ENCODE measurements at regions not wholly inside any gene's neighbourhood (a gene's known extent, or its start where the extent isn't known, plus 50 kb on each side); places are given as distances from the start of the nearest gene placed in this dataset.
"Not testable (repeated sequence)": the region's sequence is repeated elsewhere in the genome, so short reads cannot be mapped to it uniquely, and the experiment has no call there.

DNA sequence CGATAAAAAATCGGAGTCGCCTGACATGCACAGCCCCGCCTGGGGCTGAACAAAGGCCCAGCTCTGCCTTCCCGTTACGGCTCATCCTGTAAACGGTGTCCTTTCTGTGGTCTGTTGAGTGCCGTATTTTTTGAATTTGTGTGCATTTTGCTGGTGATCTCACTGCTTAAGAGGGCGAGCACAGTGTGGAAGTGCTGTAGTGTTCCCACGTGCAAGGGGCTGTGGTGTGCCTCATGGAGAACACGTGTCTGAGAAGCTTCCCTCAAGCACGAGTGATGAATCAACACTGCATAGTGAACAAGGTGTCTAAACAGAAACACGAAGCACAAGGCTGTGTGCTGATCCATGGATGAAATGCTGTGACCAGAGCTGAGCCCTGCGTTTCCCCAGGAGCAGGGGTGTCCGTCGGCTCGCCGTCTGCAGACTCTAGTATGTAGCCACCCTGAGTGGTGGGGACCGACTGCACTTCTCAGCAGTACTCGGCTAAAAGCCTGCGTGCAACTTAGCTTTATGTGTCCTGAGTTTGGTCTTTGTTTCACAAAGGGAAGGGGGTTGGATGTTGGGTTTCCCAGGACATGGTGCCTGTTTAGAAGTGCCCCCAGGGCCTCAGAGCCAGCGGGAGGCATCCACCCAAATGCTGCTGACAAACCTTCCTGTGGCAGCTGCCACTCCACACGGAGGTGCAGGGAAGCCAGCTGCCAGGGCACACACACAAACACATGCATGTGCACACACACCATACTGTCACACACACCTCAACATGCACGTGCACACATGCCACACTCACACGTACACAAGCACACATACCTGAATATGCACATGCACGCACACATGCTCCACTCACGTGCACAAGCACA lies 77.2 kb upstream of the IRX4 start:
- in situ Hi-C loops (cut with MboI; ENCODE audit: low sequenced_read_pairs): no loop called here

DNA sequence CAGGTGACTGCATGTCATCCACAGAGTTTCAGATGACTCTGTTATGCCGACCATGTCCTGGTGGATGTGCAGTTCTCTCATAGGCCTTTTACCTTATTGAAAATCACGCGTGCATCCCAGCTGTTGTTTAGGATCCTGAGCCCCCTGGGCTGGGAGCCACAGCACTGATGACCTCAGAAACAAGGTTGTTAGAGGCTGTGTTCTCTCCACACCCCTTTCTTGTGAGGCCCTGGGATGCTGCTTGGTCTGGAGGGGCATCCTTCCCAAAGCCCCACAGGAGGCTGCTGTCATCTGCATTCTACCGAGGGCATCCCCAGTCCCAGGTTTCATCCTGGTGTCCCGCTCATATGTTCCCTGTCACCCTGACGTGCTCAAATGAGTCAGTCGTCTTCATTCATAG lies 76.5 kb upstream of the IRX4 start:
- in situ Hi-C loops (cut with MboI; ENCODE audit: low sequenced_read_pairs): no loop called here

DNA sequence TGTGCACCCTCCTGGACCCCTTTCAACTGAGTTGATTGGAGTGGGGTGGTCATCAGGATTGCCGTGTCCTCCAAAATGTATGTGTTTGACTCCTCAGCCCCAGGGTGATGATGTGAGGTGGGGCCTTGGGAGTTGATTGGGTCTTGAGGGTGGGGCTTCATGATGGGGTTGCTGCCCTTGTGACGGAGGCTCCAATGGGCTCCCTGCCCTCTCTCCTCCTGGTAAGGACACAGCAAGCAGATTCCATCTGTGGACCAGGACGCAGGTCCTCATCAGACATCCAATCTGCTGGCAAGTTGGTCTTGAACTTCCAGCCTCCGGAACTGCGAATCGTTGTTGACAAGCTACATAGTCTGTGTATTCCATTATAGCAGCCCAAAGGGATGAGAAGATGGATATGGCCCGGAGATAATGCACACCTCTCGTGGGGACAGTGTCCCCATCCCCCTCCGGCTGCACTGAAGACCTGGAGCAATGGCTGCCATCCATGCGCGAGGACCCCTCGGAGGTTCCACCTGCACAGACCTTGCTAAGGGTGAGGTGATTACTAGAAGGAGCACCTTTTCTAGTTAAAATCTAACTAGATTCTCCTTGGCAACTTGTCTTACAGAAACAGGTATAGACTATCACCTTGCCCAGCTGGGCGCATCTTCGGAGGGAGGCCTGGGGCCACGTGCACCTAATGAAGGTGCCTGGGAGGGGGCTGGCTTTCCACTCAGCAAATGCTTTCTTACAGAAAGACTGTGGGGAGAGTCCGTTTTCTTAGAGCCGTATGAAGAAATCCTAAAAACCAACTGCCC lies 75.7 kb upstream of the IRX4 start:
- in situ Hi-C loops (cut with MboI; ENCODE audit: low sequenced_read_pairs): no loop called here

DNA sequence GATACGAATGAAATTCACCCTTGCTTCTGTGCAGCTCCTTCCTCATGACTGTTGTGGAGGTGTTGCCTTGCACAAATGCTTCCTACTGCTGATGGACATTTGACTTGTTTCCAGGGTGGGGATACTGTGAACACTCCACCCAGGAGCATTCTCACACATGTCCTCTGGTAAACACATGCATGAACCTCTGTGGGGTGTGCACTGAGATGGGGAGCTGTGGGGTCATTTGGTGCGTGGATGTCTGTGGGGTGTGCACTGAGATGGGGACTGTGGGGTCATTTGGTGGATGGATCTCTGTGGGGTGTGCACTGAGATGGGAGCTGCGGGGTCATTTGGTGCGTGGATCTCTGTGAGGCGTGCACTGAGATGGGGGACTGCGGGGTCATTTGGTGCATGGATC lies 72.9 kb upstream of the IRX4 start:
- in situ Hi-C loops (cut with MboI; ENCODE audit: low sequenced_read_pairs): no loop called here

DNA sequence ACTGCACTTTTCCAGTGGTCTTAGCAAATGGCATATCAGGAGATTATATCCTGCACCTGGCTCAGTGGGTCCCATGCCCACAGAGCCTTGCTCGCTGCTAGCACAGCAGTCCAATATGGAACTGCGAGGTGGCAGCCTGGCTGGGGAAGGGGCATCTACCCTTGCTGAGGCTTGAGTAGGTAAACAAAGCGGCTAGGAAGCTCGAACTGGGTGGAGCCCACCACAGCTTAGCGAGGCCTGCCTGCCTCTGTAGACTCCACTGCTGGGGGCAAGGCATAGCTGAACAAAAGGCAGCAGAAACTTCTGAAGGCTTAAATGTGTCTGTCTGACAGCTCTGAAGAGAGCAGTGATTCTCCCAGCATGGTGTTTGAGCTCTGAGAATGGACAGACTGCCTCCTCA lies 71.0 kb upstream of the IRX4 start:
- in situ Hi-C loops (cut with MboI; ENCODE audit: low sequenced_read_pairs): not testable (repeated sequence)

DNA sequence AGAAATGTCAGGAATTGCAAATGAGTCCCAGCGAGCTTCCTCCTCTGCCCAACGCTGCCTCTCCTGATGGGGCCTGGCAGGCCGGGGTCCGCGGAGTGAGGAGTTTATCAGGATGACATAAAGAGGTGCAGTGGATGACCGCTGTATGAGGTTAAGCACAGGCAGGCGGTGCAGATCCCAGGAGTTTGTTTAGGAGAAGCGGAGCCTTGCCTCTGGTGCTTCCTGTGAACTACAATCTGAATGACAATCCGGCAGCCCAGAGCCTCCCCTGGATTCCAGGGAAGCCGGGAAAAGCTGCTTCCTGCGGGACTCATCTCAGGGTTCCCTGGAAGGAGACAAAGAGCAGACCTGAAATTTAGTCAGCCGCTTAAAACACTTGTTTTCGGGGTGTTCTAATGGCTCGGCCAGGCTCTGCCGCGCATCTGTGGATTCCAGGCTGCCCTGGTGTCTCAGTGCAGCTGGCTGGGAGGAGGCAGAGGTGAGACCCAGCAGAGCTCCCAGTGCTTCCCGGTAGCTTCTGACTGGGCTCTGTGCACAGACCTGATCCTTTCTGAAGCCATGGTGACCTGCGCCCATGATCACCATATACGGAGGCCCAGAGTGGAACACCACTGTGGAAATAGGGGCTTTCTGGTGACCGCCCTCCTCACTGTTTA lies 69.8 kb upstream of the IRX4 start:
- in situ Hi-C loops (cut with MboI; ENCODE audit: low sequenced_read_pairs): no loop called here

DNA sequence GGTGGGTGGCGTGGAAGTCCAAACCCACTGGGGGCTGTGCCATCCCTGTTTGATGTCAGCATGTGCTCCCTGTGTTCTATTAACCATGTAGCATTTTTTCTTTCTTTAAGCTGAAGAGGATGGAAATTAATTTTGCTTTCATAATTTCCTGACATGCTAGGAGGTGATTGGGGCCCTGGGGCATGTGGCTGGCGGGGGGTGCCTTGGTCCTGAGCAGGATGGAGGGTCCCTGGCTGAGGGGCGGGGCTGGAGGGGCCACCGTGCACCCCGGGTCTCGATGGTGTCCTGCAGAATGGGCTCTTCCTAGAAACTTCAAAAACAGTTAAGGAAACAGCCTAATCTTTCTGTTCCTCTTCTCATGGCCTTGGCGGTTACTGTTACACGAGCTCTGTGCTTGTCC lies 69.3 kb upstream of the IRX4 start:
- in situ Hi-C loops (cut with MboI; ENCODE audit: low sequenced_read_pairs): no loop called here

DNA sequence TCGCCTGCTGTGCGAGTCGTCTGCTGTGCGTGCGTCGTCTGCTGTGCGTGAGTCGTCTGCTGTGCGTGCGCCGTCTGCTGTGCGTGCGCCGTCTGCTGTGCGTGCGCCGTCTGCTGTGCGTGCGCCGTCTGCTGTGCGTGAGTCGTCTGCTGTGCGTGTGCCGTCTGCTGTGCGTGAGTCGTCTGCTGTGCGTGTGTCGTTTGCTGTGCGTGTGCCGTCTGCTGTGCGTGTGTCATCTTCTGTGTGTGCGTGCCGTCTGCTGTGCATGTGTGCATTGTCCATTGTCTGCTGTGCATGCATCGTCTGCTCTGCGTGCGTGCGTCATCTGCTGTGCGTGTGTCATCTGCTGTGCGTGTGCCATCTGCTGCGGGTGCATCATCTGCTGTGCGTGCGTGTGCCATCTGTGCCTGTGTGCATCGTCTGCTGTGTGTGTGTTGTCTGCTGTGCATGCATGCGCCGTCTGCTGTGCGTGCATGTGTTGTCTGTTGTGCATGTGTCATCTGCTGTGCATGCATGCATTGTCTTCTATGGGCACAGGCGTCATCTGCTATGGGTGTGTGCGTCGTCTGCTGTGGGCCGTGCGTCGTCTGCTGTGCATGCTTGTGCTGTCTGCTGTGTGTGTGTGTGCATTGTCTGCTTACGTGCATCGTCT lies 68.6 kb upstream of the IRX4 start:
- in situ Hi-C loops (cut with MboI; ENCODE audit: low sequenced_read_pairs): no loop called here

DNA sequence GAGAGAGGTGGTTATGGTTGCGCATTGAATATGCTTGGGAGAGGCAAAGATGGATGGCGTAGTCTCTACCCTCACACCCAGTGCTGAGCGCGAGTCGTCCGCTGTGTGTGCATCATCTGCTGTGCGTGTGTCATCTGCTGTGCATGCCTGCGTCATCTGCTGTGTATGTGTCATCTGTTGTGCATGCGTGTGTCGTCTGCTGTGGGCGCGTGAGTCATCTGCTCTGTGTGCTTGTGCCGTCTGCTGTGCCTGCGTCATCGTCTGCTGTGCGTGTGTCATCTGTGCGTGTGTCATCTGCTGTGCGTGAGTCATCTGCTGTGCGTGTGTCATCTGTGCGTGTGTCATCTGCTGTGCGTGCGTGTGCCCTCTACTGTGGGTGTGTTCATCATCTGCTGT lies 68.0 kb upstream of the IRX4 start:
- in situ Hi-C loops (cut with MboI; ENCODE audit: low sequenced_read_pairs): no loop called here

DNA sequence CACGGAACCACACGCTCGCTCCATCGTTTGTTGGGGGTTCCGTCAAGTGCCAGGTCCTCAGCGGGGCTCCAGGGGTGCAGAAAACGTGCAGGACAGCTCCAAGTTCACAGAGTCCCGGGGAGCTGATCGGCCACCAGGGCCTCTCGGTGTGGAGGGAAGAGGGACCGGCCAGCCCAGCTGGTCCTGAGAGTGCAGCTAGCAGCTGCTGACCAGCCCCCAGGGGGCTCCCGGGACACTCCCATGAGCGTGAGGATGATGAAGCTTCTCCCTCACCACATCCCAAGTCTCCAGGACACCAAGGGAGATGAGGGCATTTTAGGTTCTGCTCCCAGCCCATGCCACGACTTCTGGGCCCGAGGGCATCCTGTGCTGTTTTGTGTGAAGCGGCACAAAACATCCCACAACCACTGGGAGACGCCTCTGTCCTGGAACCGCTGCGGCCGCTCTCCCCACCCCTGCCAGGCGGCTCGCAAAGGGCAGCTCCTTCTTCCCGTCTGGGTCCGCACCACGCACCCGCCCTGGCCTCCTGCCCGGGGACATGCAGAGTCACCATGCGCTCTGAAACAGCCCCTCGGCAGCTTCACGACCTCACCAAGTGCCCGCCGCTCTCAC lies 67.5 kb upstream of the IRX4 start:
- in situ Hi-C loops (cut with MboI; ENCODE audit: low sequenced_read_pairs): no loop called here

DNA sequence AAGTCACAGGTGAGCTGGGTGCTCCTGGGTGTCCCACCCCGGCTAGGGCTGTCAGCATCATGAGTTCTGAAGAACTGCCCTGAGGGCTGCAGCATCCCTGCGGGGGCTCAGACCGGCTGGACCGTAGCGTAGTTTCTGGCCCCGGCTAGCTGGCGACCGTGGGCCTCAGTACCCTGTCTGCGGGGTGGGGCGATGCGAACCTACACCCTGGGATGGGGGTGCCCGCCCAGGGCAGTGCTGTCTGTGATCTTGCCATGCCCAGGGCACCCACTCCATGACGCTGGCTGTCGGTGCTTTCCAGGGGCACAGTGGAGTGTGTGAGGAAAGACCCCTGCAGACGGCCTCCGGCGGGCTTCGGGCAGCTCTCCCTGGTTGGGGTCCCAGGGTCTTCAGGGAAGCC lies 66.5 kb upstream of the IRX4 start:
- in situ Hi-C loops (cut with MboI; ENCODE audit: low sequenced_read_pairs): no loop called here

DNA sequence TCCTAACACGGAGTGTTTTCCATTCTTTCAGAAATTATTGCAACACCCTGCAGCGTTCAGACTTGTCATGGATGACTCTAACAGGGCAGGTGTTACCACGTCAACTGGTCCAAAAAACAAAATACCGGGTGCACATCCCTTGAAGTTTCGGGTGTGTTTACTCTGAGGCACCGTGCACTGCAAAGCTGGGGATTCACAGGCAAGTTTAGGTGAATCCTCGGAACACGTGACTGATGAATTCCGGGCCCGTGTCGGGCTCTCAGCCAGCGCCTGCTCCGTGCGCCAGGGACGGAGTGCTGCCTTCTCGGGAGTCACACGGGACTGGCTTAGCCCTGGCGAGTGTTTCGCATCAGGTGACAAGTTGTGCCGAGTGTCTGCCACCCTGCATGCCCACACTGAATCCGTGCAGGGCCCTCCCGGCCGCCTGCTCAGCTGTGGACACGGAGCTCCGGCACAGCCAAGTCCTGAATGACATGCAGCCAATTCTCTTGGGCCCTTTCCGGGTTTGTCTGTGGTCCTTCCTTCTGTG lies 66.0 kb upstream of the IRX4 start:
- in situ Hi-C loops (cut with MboI; ENCODE audit: low sequenced_read_pairs): no loop called here

DNA sequence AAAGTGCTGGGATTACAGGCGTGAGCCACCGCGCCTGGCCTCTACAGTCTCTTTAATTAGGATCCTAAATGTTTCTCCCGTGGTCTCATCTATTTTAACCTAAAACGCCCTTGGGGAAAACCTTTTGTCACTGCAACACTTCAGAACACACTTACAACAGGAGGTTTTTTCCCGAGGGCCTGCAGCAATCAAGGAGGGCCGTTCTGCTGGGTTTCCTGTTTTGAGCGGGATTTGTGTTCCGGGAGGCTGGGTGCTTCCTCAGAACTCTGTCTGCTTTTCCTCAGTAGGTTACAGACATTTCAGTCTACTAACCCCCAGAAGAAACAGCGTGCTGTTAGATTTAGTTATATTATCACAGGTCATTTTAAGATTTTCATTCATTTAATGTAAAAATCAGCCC lies 65.4 kb upstream of the IRX4 start:
- in situ Hi-C loops (cut with MboI; ENCODE audit: low sequenced_read_pairs): no loop called here

DNA sequence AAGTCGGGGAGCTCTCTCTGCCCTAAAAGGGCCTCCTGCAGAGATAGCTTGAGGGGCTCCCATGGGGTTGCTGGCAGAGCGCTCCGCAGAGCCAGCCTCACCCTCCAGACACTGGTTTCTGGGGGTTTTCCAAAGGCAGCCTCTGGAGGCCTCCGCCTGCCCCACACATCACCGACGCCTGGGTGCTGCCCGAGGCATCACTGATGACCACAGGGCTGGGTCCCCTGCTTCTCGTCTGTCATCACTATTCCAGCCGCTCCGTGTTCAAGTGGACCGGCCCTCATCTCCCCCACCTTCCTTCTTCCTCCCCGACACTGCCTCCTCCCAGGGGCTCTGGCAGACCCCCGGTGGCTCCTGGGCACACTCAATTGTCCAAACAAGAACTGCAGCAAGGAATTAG lies 64.1 kb upstream of the IRX4 start:
- in situ Hi-C loops (cut with MboI; ENCODE audit: low sequenced_read_pairs): no loop called here

DNA sequence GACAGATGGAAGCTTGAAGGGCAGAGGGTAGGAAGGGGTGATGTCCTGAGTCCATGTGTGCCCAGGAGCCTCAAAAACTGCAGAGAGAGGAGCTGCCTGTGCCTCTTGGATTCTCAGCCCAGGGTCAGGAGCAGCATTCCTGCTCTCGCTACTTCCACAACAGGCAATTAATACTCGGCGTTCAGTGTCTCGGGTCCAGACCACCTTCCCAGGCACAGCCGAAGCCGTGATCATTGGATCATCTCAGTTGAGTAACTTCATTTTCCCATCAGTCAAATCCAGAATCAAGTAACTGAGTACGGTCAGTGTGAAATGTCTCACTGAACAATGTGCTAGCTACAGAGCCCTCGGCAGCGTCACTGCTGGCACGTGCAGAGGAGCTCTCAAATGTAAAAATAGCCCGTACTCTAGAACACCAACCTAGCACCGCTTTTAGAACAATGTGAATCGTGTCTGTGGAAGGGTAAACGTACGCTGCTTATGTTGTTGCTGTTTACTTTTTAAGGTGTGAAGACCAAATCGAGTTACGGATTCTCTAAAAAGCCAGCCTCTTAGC lies 63.5 kb upstream of the IRX4 start:
- in situ Hi-C loops (cut with MboI; ENCODE audit: low sequenced_read_pairs): no loop called here

DNA sequence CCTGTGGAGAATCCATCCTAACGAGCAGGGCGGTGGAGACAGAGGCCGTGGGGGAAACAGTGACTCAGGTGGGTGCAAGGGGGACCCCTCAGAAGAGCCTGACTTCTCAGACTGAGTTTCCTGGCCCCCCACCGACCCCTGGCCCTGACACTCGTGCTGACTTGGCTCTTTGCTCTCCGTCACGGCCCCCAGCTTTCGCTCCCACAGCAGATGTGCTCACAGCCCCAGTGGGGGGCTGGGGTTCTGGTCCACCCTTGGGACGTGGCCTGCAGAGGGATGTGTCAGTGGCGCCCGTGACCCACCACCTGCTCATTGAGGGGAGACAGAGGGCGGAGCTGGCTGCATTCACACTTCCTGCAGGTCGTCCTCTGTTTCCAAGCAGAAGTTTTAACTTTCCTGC lies 62.9 kb upstream of the IRX4 start:
- in situ Hi-C loops (cut with MboI; ENCODE audit: low sequenced_read_pairs): no loop called here

DNA sequence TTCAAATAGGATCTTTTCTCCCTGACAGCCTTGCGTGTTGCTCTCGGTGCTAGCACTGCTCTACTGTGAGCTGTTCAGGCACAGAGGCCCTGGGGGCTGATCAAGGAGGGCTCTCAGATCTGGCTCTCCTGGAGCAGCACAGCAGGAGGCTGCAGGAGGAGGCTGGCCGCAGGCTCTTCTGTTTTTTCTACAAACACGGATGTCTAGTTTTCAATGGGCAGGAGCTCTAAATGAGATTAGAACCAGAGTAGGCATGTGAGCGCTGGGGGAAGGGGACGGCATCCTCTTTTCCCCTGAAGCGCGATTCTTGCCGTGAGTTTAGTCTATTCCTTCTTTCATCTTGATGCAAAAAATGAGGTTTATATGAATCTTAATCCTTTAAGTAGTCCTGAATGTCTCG lies 61.7 kb upstream of the IRX4 start:
- in situ Hi-C loops (cut with MboI; ENCODE audit: low sequenced_read_pairs): no loop called here

DNA sequence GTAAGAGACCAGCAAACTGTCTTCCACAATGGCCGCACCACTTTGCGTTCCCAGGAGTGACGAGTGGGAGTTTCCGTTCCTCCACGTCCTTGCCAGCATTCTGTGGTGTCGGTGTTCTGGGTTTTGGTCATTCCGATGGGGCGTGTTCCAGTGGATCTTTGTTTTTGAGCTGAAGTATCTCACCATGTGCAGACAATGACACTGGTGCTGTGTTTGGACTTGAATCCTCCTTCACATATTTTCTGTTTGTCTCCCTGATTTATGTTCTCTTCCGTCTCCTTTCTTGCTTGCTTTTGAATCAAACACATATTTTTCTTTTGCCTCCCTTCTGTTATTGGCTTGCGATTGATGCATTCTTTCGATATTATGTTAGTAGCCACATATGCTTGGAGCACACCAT lies 60.8 kb upstream of the IRX4 start:
- in situ Hi-C loops (cut with MboI; ENCODE audit: low sequenced_read_pairs): no loop called here

DNA sequence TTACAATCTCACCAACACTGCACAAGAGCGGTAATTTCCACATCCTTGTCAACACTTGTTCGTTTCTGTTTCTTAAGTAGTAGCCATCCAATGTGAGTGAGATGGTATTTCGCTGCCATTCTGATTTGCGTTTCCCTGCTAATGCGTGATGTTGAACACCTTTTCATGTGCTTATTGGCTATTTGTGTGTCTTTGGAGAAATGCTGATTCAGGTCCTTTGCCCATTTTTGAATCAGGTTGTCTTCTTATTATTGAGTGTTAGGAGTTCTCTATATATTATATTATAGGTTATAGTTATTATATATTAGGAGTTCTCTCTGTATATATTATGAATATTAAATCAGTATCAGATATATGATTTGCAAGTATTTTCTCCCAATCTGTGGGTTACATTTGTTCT lies 59.9 kb upstream of the IRX4 start:
- in situ Hi-C loops (cut with MboI; ENCODE audit: low sequenced_read_pairs): no loop called here

DNA sequence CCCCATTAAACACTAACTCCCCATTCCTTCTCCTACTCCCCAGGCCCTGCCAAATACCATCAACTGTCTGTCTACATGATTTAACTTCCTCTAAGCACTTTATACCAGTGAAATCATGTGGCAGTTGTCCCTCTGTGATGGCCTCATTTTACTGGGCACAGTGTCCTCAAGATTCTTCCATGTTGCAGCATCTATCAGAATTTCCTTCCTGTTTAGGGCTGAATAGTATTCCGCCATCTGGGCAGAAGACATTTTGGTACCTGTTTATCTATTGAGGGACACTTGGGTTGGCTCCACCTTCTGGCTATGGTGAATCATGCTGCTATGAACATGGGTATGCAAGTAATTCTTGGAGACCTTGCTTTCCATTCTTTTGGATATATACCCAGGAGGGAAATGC lies 59.4 kb upstream of the IRX4 start:
- in situ Hi-C loops (cut with MboI; ENCODE audit: low sequenced_read_pairs): no loop called here

Measured in HL-60/S4 (cell line).